ENCODE measurements at regions not wholly inside any gene's neighbourhood (a gene's known extent, or its start where the extent isn't known, plus 50 kb on each side); places are given as distances from the start of the nearest gene placed in this dataset.
A peak's percentile ranks its signal among the peaks of the same experiment; 100 is the strongest.

DNA sequence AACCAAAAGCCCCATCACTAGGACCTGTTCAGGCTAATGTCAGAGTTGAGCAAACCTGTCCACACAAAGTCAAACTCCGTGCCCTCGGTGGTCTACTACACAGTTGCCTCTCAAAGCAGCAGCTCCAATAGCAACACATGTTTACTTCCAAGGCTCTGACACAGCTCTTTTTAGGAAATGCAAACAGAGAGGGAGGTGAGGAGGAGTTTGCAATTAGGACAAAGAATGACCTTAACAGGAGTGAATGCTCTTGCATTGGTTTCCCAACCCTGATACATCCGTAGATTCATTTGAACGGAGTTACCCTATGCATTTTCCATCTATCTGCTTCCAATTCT, 64.8 kb upstream of the GOLGA8B start (continued):
- TF ChIP-seq, protein P1, sequence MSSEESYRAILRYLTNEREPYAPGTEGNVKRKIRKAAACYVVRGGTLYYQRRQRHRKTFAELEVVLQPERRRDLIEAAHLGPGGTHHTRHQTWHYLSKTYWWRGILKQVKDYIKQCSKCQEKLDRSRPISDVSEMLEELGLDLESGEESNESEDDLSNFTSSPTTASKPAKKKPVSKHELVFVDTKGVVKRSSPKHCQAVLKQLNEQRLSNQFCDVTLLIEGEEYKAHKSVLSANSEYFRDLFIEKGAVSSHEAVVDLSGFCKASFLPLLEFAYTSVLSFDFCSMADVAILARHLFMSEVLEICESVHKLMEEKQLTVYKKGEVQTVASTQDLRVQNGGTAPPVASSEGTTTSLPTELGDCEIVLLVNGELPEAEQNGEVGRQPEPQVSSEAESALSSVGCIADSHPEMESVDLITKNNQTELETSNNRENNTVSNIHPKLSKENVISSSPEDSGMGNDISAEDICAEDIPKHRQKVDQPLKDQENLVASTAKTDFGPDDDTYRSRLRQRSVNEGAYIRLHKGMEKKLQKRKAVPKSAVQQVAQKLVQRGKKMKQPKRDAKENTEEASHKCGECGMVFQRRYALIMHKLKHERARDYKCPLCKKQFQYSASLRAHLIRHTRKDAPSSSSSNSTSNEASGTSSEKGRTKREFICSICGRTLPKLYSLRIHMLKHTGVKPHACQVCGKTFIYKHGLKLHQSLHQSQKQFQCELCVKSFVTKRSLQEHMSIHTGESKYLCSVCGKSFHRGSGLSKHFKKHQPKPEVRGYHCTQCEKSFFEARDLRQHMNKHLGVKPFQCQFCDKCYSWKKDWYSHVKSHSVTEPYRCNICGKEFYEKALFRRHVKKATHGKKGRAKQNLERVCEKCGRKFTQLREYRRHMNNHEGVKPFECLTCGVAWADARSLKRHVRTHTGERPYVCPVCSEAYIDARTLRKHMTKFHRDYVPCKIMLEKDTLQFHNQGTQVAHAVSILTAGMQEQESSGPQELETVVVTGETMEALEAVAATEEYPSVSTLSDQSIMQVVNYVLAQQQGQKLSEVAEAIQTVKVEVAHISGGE (CRISPR knock-in tag; IDR thresholded peaks at IDR 0.05): no peak
- TF ChIP-seq ZNF589 (CRISPR knock-in tag; IDR thresholded peaks at IDR 0.05; ENCODE audit: low read depth) (no peak), MTA1 (IDR thresholded peaks at IDR 0.05; ENCODE audit: borderline replicate concordance) (no peak), ETS2 (tag; IDR thresholded peaks at IDR 0.05; ENCODE audit: borderline replicate concordance, poor library complexity, severe bottlenecking) (no peak), PHB (CRISPR knock-in tag; IDR thresholded peaks at IDR 0.05) (no peak), SMARCA4 (IDR thresholded peaks at IDR 0.05) (no peak), ZNF3 (CRISPR knock-in tag; IDR thresholded peaks at IDR 0.05) (no peak), SNRNP70 (optimal IDR thresholded peaks at IDR 0.05; ENCODE audit: low read depth, low read length) (no peak), NFE2 (IDR thresholded peaks at IDR 0.05; ENCODE audit: low read depth) (peak; percentile 59), THRA (IDR thresholded peaks at IDR 0.05) (no peak), UBTF (IDR thresholded peaks at IDR 0.05; ENCODE audit: borderline replicate concordance in 1 of 2, low read depth in 2 of 2, low read length in 2 of 2) (no peak), CBX2 (IDR thresholded peaks at IDR 0.05; ENCODE audit: insufficient read depth, low read length, poor library complexity, severe bottlenecking) (no peak)
- TF ChIP-seq, protein P2, sequence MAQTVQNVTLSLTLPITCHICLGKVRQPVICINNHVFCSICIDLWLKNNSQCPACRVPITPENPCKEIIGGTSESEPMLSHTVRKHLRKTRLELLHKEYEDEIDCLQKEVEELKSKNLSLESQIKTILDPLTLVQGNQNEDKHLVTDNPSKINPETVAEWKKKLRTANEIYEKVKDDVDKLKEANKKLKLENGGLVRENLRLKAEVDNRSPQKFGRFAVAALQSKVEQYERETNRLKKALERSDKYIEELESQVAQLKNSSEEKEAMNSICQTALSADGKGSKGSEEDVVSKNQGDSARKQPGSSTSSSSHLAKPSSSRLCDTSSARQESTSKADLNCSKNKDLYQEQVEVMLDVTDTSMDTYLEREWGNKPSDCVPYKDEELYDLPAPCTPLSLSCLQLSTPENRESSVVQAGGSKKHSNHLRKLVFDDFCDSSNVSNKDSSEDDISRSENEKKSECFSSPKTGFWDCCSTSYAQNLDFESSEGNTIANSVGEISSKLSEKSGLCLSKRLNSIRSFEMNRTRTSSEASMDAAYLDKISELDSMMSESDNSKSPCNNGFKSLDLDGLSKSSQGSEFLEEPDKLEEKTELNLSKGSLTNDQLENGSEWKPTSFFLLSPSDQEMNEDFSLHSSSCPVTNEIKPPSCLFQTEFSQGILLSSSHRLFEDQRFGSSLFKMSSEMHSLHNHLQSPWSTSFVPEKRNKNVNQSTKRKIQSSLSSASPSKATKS (CRISPR knock-in tag; IDR thresholded peaks at IDR 0.05): no peak
- TF ChIP-seq, protein P3, sequence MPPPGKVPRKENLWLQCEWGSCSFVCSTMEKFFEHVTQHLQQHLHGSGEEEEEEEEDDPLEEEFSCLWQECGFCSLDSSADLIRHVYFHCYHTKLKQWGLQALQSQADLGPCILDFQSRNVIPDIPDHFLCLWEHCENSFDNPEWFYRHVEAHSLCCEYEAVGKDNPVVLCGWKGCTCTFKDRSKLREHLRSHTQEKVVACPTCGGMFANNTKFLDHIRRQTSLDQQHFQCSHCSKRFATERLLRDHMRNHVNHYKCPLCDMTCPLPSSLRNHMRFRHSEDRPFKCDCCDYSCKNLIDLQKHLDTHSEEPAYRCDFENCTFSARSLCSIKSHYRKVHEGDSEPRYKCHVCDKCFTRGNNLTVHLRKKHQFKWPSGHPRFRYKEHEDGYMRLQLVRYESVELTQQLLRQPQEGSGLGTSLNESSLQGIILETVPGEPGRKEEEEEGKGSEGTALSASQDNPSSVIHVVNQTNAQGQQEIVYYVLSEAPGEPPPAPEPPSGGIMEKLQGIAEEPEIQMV (tag; conservative IDR thresholded peaks at IDR 0.05; ENCODE audit: low read depth): no peak
- TF ChIP-seq, protein P4, sequence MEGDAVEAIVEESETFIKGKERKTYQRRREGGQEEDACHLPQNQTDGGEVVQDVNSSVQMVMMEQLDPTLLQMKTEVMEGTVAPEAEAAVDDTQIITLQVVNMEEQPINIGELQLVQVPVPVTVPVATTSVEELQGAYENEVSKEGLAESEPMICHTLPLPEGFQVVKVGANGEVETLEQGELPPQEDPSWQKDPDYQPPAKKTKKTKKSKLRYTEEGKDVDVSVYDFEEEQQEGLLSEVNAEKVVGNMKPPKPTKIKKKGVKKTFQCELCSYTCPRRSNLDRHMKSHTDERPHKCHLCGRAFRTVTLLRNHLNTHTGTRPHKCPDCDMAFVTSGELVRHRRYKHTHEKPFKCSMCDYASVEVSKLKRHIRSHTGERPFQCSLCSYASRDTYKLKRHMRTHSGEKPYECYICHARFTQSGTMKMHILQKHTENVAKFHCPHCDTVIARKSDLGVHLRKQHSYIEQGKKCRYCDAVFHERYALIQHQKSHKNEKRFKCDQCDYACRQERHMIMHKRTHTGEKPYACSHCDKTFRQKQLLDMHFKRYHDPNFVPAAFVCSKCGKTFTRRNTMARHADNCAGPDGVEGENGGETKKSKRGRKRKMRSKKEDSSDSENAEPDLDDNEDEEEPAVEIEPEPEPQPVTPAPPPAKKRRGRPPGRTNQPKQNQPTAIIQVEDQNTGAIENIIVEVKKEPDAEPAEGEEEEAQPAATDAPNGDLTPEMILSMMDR (IDR thresholded peaks at IDR 0.05 in 2 of 3, conservative IDR thresholded peaks at IDR 0.05 in 1 of 3; ENCODE audit: insufficient read depth in 2 of 3, low read depth in 1 of 3, low read length in 3 of 3): no peak
